ENCODE measurements at regions not wholly inside any gene's neighbourhood (a gene's known extent, or its start where the extent isn't known, plus 50 kb on each side); places are given as distances from the start of the nearest gene placed in this dataset.

DNA sequence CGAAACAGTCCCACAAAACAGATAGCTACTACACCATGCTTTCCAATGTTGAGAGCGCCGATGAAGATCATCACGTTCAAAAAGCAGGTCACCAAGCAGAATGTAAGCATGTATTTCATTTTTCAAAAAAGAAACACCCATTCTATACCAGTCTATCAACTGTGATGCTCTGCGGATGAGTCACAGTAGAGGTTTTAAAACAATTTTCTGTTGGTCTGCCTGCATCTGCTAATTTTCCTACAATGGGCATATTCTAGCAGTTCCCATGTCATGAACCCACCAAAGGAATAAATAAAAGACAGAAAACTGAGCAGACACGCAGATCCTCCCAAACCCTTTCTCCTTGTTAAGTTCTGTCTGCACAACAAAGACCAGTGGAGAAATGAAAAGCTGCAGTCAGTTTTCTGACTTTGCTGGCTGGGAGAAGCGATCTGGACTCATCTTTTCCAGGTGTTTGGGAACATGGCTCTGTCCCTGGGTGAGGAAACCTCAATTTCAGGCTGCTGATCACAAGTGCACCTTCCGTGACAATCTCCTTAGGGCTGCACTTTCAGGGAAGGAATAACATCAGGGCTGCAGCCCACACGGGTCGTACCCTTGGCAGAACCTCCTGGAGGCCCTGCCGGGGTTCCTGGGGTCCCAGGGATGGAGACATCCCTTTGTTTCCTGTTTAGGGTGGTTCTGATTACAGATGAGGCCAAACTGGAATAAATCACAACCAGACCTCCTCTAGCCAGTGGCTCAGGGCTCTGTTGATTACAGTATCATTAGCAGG is 200.1 kb downstream of the BMP7 start:
- no peak for DNase-seq

DNA sequence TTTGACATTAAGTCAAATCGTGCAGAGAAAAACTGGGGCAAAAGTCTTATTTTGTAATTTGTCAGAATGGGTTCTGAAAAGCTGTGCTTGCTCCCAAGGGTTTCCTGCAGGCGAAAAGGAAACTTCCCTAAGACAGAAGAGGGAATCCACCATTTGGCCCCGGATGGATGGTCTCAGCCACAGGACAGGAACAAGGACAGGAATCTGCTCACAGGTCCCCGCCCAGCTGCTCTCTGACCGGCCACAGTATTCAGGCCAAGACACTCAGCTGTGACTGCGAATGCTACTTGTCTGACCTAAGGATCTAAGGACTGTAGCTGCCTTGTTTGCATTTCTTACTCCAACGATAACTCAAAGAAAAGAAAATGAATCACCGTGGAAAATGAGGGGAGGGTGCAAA is 197.0 kb downstream of the BMP7 start:
- DNase-seq: no peak

DNA sequence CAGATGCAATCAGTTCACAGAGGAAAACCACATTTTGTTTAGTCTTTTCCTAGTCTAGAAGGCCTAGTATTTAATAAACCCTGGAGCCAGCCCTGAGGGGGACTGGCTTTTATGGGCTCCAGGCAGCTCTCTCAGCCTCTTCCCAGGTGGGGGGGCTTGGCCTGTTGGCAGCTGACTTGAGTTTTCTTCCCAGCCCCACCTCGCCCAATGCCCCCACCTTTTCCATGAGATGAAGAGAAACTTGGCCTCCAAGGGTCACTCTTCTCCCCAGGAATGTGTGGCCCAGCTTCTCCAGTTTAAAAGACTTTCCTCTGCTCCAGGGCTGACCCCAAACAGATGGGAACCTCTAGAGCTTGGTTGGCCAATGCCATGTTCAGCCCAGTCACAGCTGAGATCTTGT is 196.1 kb downstream of the BMP7 start:
- no peak for DNase-seq

DNA sequence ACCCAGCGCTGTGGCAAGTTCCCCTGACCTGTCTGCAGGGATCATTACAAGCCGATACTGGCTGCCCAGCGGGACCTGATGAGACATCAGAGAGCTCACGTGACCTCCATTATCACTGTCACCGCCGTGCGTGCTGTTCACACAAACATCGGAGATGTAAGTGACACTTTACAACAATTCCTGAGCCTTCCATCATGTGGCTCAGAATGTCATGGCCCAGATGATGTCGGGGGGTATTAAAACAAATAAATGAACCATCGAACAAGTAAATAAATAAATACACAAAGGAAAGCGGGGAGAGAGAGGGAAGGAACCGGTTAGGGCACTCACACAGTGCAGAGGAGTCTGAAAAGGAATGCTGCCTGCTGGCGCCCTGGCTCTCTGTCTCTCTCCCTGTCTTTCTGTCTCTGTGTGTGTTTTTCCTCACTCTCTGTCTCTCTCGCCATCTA is 195.1 kb downstream of the BMP7 start:
- DNase-seq: no peak

DNA sequence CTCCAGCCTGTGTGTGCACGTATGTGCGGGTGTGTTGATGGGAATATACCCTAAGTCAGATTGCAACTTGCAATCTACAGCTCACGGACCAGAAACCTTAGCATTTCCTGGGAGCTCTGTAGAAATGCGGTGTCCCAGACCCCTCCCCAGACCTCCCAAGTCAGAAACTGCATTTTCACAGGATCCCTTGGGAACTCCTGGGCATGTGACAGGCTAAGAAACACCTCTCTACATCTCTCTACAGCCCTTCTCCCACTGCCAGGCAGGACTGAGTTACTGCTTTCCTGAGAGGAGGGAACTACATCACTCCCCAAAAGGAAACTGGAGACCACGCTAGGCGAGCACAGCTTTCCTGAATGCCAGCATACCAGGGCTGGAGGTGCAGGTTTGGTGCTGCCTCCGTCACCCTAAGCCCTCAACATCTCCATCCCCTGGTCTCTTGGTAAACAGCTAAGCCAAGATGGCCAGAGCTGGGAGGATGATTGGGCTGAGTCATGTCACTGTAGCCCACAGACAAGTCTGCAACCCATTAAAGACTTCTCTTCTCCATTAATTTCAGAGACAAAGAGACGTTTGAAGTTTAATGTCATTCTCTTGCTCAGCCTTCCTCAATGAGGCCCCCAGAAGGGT is 194.4 kb downstream of the BMP7 start:
- no peak for DNase-seq

DNA sequence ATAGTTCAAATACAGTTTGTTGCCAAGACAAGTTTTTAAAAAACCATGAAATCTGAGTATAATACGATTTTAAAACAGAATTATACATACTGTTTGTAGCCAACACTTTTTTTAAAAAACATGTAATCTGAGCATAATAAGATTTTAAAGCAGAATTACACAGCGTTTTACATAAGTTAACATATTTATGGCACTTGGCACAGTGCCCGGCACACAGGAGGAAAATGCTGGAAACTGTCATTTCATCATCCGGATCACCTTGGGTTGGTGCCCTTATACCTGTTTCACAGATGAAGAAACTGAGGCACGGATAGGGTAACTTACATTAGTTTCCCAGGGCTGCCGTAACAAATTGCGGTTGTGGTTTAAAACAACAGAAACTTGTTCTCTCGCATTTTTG is 193.0 kb downstream of the BMP7 start:
- DNase-seq: no peak

DNA sequence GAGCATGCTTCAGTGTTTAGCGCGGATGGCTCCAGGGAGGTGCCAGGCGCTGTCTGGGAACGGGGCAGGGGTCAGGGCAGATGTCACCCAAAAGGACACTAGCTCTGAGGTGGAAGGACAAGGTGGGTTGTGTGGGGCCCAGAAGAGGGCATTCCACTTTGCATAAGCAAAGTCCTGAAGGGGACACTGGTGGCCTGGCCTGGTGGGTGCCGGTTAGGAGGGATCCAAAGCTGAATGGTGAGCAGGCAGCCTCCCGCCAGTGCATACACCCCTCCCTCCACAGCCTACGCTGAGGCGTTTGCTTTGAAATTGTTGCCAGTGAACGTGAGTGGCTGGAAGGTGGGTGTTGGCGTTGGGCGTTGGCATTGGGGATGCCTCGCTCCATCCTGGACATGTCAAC is 192.1 kb downstream of the BMP7 start:
- no peak for DNase-seq

DNA sequence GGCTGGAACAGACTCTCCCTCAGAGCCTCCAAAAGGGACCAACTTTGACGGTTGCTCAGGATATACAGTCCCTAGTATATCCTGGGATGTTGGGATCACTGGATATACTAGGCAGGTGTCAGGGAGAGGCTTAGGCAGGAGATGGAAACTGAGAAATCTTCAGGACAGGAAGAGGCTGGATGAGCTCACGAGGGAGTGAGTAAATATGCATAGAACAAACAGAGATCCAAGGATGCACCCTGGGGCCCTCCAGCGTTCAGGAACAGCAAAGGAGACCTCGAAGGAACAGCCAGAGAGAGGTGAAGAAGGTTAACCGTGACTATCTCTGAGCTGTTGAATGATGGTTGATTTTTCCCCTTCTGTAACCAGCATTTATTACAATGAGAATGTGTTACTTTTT is 191.3 kb downstream of the BMP7 start:
- DNase-seq: no peak

DNA sequence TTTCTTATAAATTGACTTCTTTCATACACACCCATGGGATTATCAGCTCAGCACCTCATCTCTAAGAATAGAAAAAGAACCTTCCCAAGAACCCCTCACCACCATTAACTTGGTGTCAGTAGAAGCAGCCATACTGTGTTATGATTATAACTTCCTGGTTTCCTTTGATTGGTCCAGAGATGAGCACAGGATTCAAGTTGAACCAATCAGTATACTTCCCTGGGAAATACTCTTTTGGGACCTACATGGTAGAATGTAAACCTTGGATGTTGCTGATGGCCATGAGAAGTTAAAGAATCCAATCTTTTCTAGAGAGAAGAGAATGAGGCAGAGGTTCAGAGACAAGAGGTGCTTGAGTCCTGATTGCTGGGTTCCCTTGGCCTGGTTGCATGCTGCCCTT is 190.8 kb downstream of the BMP7 start:
- DNase-seq: no peak

DNA sequence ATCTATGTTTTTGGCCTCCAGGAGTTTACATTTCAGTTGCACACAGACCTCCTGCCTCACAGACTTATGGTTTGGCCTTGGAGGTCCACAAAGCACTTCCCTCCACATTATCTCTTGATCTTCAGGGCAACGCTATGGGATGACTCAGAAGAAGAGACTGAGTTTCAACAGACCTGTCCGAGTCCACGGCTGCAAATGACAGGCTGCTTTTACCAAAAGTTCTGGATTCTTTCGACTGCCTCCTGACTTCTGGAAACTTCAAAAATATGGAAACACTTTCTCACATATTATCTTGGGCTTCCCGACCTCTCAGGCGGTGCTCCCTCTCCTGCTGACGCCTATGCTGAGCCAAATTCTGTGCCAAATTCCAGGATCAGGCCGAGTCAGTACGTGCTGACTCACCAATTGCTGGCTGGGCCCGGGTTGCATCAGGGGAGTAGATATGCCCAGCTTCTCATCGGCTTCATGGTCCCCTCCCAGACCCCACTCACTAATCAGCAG is 190.2 kb downstream of the BMP7 start:
- DNase-seq: no peak

DNA sequence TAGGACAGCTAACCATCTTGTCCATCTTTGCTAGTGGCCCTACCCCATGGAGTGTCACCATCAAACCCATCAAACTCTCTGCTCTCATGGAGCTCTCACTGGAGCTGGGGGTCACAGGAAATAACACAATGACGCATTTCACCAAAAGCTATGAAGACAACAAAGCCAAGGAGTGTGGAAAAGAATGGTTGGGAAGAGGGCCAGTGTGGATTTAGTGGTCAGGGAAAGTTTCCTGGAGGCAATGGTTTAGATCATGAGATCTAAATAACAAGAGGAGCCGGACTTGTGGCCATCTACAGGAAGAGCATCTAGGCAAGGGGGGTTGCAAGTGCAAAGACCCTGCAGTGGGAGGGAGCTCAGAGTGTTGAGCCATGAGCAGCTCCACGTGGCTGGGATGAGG is 189.5 kb downstream of the BMP7 start:
- no peak for DNase-seq

DNA sequence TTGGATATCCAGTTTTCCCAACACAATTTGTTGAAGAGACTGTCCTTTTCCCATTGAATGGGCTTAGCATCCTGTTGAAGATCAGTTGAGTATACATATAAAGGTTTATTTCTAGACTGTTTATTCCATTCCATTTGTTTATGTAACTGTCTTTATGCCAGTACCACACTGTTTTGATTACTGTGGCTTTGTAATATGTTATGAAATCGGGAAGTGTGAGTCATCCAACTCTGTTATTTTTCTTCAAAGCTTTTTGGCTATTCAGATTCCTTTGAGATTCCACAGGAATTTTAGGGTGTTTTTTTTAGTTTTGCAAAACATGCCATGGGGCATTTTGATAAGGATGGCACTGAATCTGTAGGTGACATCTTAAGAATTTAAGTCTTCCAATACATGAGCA is 188.3 kb downstream of the BMP7 start:
- DNase-seq: no peak

DNA sequence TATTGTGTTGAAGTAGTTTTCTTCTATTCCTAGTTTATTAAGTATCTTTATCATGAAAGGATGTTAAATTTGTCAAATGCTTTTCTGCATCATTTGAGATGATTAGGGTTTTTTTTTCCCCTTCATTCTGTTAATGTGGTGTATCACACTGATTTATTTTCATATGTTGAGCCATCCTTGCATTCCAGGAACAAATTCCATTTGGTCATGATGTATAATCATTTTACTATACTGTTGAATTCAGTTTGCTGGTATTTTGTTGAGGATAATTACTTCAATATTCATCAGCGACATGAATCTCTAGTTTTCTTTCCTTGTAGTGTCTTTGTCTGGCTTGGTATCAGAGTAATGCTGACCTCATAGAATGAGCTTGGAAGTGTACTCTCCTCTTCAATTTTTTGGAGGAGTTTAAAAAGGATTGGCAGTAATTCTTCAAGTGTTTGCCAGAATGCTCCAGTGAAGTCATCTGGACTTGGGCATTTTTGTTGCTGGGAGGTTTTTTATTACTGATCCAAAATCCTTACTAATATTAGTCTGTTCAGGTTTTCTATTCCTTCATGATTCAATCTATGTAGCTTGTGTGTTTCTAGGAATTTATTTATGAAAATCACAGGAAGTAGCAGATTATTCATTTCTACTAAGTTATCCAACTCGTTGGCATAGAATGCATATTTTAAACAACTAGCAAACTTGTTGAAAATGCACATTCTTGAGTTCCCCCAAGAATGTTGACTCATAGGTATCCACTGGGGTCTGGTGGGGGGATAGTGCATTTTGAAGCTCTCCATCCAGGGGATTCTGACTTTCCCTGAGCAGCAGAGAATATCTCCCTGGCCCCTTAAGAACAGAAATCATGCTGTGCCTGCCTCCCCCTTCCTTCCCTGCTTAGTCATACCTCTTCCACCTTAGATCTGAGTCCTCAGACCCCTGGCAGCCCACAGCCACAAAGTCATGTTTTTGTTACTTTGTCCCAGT is 187.1 kb downstream of the BMP7 start:
- DNase-seq: no peak

DNA sequence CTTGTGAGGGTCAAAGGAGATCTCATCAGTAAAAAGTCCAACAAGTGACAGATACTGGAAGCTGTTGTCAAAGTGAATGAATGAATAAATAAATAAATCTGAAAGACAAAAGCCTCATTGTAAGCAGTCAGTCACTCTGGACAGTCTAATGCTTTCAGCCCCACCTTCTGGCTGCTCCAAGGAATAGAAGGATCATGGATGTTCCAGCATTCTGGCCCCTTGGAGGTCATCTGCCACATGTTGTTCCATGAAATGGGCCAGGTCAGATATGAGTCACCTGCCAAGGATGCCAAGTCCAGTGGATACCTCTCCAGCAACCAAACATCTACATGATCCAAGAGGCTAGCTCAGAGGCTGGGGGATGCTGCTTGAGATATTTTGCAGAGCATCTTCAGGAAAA is 185.6 kb downstream of the BMP7 start:
- no peak for DNase-seq

DNA sequence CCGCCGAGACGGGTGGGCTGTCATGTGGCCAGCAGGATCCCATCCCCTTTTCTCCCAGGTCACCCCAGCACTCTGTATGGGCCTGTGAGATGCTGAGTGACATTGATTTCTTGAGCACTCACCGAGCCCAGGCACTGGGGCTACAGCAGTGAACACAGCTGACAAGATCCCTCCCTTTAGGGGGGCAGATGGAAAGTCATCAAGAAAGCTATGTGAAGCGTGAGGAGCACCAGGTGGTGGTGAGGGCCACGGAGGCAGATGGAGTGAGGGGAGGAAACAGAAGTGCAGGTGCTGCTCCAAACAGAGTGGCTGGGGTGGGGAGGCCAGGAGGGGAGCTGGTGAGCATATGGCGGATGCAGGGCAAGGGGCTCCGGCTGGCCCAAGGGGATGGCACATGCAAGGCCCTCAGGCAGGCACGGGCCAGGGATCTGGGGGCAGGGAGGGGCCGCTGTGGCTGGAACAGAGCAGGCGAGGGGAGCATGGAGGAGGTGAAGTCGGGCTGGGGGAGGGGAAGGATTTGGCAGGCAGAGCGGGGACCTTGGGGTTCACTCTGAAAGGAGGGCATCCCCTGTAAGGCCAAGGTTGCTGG is 184.0 kb downstream of the BMP7 start:
- no peak for DNase-seq

DNA sequence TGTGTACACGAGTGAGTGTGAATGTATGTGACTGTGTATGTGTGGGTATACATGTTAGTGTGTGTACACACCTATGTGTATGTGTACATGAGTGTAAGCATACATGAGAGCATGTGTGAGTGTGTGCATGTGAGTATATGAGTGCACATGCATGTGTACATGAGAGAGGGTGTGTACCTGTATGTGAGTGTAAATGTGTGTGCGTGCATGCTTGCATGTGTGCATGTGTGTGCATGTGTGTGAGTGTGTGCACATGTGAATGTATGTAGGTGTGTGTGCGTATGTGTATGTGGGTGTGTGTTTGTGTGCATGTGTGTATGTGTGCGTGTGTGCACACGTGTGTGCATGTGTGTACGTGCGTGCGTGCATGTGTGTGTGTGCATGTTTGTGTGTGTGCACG is 183.4 kb downstream of the BMP7 start:
- no peak for DNase-seq

DNA sequence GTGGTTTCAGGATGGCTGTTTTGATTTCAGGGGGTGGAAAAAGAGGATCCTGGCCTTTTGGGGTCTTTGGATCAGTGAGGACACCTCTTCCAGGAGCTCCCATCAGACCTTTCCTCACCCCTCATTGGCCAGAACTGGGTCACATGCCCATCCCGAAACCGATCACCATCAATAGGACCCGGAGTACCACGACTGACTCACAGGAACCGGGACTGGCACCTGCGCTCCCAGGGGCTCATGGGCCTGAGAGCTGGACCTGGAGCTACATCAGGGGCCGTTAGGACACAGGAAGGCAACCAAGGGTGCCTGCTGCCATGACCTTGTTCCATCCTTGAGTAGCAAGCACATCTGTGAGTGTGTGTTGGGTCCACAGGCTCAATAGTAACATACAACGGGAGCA is 180.4 kb downstream of the BMP7 start:
- no peak for DNase-seq

DNA sequence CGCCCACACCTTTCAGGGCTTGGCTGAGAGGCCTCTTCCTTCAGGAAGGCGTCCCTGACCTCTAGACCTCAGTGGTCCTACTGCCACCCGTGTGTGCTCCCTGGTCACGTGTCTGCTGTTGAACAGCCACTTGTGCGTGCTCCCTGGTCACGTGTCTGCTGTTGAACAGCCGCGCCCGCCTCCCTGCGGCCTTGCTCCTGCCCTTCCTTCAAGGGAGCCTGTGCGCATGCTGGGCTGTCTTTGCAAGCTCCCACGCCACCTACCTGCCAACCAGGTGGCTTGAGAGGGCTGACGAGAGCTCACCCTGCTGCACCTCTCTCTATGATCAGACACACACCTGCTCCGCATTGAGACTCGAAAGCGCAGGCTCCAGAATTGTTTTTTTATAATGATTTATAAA is 179.3 kb downstream of the BMP7 start:
- DNase-seq: no peak

DNA sequence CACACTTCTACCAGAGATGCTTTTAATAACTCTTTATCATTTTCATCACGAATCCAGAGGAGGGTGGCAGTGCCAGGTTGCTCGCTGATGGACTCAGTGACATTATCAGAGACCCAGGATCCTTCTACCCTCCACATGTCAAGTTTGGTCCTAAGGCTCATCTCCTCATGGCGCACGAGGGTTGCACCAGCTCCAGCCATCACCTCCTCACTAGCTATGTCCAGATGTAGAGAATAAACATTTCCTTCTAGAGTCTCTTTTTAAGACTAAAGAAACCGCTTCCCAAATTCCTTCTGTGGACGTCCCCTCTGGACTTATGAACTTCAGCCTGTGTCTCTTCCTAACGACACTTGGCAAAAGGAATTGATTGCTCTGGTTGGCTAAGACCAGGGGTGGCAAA is 178.7 kb downstream of the BMP7 start:
- DNase-seq: no peak

DNA sequence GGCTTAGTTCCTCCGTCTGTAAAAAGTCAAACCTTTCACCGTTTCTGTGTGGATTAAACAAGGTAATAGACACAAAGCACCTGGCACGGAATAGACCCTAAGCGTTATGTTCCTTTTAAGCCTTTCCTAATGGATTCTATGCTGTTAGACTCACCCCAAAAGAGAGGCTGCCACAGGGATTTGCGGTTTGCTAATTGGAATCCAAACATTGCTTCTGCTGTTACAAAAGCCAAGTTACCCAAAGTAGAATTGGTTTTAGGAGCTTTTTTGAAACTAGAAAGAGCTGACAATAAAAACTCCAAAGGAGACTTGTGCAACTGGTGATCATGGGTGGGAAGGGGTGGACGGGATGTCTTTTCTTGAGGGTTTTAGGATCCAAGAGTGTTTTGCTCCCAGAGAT is 178.0 kb downstream of the BMP7 start:
- no peak for DNase-seq

DNA sequence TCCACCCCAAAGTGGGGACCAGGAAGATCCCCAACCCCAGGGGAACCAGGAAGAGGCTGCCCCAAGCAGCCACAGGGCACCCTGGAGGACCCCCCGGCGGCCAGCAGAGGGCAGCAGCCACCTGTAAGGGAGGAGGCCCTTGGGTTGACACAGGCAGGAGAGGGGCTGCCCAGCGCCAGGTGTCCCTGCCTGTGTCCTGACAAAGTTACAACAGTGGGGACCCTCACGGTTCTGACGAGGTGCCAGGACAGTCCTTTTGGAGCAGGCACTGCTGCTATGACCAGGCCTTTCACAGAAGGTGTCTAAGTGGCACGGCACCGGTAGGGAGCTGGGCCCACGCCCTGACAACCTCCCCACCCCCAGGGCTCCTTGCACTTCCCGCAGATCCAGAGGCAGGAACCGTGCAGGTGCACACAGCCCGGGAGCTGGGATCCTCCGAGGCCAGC is 176.7 kb downstream of the BMP7 start:
- no peak for DNase-seq

DNA sequence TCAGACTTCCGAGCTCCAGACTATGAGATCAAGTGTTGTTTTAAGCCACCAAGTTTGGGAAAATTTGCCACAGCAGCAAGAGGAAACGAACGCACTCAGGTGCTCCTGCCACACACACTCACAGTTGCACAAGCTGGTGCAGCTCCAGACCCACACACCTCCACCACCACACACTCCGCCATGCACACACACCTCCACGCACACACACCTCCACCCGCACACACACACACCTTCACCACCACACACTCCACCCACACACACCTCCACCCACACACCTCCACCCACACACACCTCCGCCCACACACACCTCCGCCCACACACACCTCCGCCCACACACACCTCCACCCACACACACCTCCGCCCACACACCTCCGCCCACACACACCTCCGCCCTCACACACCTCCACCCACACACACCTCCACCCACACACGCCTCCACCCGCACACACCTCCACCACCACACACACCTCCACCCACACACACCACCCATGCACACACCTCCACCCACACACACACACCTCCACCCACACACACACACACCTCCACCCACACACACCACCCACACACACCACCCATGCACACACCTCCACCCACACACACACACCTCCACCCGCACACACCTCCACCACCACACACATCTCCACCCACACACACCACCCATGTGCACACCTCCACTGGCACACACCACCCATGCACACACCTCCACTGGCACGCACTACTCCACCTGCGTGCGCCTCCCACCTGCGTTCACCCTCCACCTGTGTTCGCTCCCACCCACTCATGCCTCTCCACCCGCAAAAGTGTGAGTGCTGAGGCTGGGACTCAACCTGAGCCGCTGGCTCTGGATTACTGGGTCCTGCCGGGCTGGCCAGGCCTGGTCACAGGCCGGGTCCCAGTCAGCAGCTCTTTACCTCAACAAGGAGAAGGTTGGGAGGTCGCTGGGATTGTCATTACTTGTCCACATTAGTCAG is 175.6 kb downstream of the BMP7 start:
- DNase-seq: no peak

Data from NCI-H2227 treated with DMSO at 0.1 percent for 48 hours (cell line).